Esophagus squamous epithelium (tissue), 5 donors: ENCODE measurements at regions not wholly inside any gene's neighbourhood (a gene's known extent, or its start where the extent isn't known, plus 50 kb on each side); places are given as distances from the start of the nearest gene placed in this dataset.

ENCODE experiments used
- DNase-seq: peaks from one replicate; lab custom pipeline; 2025; lab: John Stamatoyannopoulos, UW
- H3K27ac ChIP-seq, 4 donors: fragments of 200-600 bp; sonication (generic); one replicate each; pipeline ENCODE4 v1.5.1; 2016 to 2019; ENCODE audit warnings: mild to moderate bottlenecking in 1 of 4
- H3K27me3 ChIP-seq, 4 donors: fragments of 200-600 bp; sonication (generic); 1 replicate in 3 of 4; 2 replicates in 1 of 4; pipeline versions ENCODE4 v1.5.1 to v1.6.0; 2017 to 2021; ENCODE audit warnings: antibody characterized with exemption in 1 of 4
- H3K36me3 ChIP-seq, 3 donors: fragments of 200-600 bp; sonication (generic); one replicate each; pipeline ENCODE4 v1.5.1; 2016 to 2019
- H3K4me1 ChIP-seq, 3 donors: fragments of 200-600 bp; sonication (generic); one replicate each; pipeline ENCODE4 v1.5.1; 2017 to 2019
- H3K4me3 ChIP-seq, 4 donors: fragments of 200-600 bp; sonication (generic); 1 replicate in 3 of 4; 2 replicates in 1 of 4; pipeline ENCODE4 v1.5.1; 2016 to 2019; ENCODE audit warnings: mild to moderate bottlenecking in 2 of 4, moderate library complexity in 1 of 4
- H3K9me3 ChIP-seq, 3 donors: fragments of 200-600 bp; sonication (generic); one replicate each; pipeline ENCODE4 v1.5.1; 2016 to 2019
- POLR2A ChIP-seq, 4 donors: fragments of 450-650 bp; IDR thresholded peaks; one replicate each; pipeline ENCODE4 v1.6.1; 2017; ENCODE audit warnings: antibody characterized with exemption in 4 of 4, mild to moderate bottlenecking in 4 of 4, moderate library complexity in 3 of 4
- WGBS, 2 donors: methylation state at CpG; one replicate each; pipeline ENCODE4 v1.1.5; 2018; 5-methylcytosine and 5-hydroxymethylcytosine counted together
- intact Hi-C: fragments of 100-400 bp; cut with DNase I; formaldehyde crosslinking; loops from one replicate; pipeline ENCODE4 v1.15.0; 2022
- TF ChIP-seq, protein P1 (sequence below), 6 experiments: fragments of 450-650 bp in 4 of 6; fragments of 200-600 bp in 2 of 6; sonication (generic) in 2 of 6; IDR thresholded peaks; one replicate each; pipeline ENCODE4 v1.5.1; 2016 to 2019; ENCODE audit warnings: antibody characterized with exemption in 6 of 6, mild to moderate bottlenecking in 4 of 6, moderate library complexity in 4 of 6
- donor health status: DM: yes; HTN: yes; CAD: no.

DNA sequence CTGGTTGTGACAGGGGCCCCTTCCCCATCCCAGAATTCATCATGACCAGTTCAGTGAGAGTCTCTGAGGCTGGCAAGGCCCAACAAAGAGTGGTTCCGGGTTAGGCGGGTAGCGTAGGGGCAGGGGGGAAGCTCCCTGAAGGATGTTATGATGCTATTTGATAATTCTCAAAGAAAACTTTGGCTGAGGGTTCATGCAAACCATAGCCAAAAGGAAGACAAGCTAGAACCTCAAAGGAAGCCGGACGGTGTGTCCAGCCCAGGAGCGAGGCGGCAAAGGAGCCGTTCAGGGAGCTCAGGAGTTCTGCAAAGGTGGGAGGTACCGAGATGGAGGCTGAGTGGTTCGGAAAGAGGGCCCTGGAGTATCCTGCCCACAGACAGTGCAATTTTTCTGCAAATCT is 226.8 kb upstream of the RAB6C start:
- TF ChIP-seq, protein P1, sequence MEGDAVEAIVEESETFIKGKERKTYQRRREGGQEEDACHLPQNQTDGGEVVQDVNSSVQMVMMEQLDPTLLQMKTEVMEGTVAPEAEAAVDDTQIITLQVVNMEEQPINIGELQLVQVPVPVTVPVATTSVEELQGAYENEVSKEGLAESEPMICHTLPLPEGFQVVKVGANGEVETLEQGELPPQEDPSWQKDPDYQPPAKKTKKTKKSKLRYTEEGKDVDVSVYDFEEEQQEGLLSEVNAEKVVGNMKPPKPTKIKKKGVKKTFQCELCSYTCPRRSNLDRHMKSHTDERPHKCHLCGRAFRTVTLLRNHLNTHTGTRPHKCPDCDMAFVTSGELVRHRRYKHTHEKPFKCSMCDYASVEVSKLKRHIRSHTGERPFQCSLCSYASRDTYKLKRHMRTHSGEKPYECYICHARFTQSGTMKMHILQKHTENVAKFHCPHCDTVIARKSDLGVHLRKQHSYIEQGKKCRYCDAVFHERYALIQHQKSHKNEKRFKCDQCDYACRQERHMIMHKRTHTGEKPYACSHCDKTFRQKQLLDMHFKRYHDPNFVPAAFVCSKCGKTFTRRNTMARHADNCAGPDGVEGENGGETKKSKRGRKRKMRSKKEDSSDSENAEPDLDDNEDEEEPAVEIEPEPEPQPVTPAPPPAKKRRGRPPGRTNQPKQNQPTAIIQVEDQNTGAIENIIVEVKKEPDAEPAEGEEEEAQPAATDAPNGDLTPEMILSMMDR (IDR thresholded peaks at IDR 0.05), result no peak
- no peak for TF ChIP-seq POLR2A (IDR thresholded peaks at IDR 0.05)
- H3K27ac ChIP-seq, result no peak overlapping the region
- no peaks in the 10 kb centered on the region for H3K27me3 ChIP-seq
- DNase-seq, result no peak
- H3K36me3 ChIP-seq, result no peaks in the 10 kb centered on the region
- WGBS, 2 donors, result 87 to 88% methylated on average over 10 of the region's 10 CpGs
- H3K4me1 ChIP-seq, result peaks cover under 1 to 14% (median 11%) of the 10 kb centered on the region in 3 donors
- no peaks in the 10 kb centered on the region for H3K9me3 ChIP-seq
- H3K4me3 ChIP-seq, result no peak overlapping the region
- intact Hi-C loops, result no loop called here

GRCh38 chr2:129753261-129753660 is 226.2 kb upstream of the RAB6C start:
- intact Hi-C loops, result no loop called here
- no peak for TF ChIP-seq POLR2A (IDR thresholded peaks at IDR 0.05)
- TF ChIP-seq, protein P1 (IDR thresholded peaks at IDR 0.05), result no peak
- Histone ChIP-seq H3K27me3 (no peaks in the 10 kb centered on the region), H3K4me1 (peaks cover 6 to 14% (median 6%) of the 10 kb centered on the region in 3 donors), H3K27ac (no peak overlapping the region), H3K4me3 (no peak overlapping the region), H3K36me3 (no peaks in the 10 kb centered on the region), H3K9me3 (no peaks in the 10 kb centered on the region)
- WGBS, 2 donors, result 77 to 80% methylated on average over 8 of the region's 8 CpGs
- DNase-seq, result no peak

- 64 to 93% methylated on average over 10 to 13 of the region's 14 CpGs for WGBS, 2 donors
- Histone ChIP-seq H3K27me3 (no peaks in the 10 kb centered on the region), H3K4me1 (peaks cover 0 to 16% (median 13%) of the 10 kb centered on the region in 3 donors), H3K9me3 (no peaks in the 10 kb centered on the region), H3K27ac (no peak overlapping the region), H3K36me3 (no peaks in the 10 kb centered on the region), H3K4me3 (no peak overlapping the region)
- no peak for DNase-seq
- TF ChIP-seq, protein P1 (IDR thresholded peaks at IDR 0.05), result no peak
- no peak for TF ChIP-seq POLR2A (IDR thresholded peaks at IDR 0.05)
- intact Hi-C loops, result no loop called here
These were observed 225.0 kb upstream of the RAB6C start for GRCh38 chr2:129754421-129754820.

GRCh38 chr2:129754831-129755230 is 224.6 kb upstream of the RAB6C start:
- peaks cover 0 to 16% (median 13%) of the 10 kb centered on the region in 3 donors for H3K4me1 ChIP-seq
- H3K27me3 ChIP-seq, result no peaks in the 10 kb centered on the region
- H3K9me3 ChIP-seq, result no peaks in the 10 kb centered on the region
- 75 to 79% methylated on average over 3 to 4 of the region's 6 CpGs for WGBS, 2 donors
- DNase-seq, result no peak
- intact Hi-C loops, result no loop called here
- no peak overlapping the region for H3K27ac ChIP-seq
- H3K36me3 ChIP-seq, result no peaks in the 10 kb centered on the region
- no peak for TF ChIP-seq POLR2A (IDR thresholded peaks at IDR 0.05)
- no peak overlapping the region for H3K4me3 ChIP-seq

DNA sequence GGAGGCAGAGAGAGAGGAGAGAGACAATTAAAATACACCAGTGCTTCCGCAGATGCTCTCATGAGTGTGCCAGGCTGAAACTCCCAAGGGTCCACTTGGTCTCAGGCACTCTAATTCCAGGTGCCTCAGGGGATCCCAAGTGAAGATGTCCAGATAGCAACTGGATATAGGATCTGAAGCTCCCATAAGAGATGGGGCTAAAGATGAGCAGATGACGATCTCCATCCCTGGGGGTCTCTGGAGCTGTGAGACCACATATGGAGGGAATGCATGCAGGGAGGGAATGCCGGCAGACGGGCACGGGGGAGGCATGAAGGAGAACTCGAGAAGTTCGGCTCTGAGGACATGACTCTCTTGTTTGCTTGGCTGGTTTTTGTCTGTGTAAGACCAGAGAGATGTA is 223.7 kb upstream of the RAB6C start:
- intact Hi-C loops, result no loop called here
- no peak for DNase-seq

More for the DNA sequence above, 223.7 kb upstream of the RAB6C start:
- peaks cover 0 to 16% (median 13%) of the 10 kb centered on the region in 3 donors for H3K4me1 ChIP-seq
- H3K27ac ChIP-seq, result no peak overlapping the region
- no peaks in the 10 kb centered on the region for H3K36me3 ChIP-seq
- no peak overlapping the region for H3K4me3 ChIP-seq
- H3K27me3 ChIP-seq, result no peaks in the 10 kb centered on the region
- TF ChIP-seq POLR2A (IDR thresholded peaks at IDR 0.05), result no peak
- TF ChIP-seq, protein P1 (IDR thresholded peaks at IDR 0.05), result no peak
- H3K9me3 ChIP-seq, result no peaks in the 10 kb centered on the region
- WGBS, 2 donors, result 83 to 86% methylated on average over 7 of the region's 7 CpGs
